Trophoblast cell (in vitro differentiated cells and primary cell): ENCODE measurements at regions not wholly inside any gene's neighbourhood (a gene's known extent, or its start where the extent isn't known, plus 50 kb on each side); places are given as distances from the start of the nearest gene placed in this dataset.

Source experiments
- DNase-seq, 2 donors: peaks; one replicate each; pipeline ENCODE4 v3.0.0-alpha.2; 2016
- H2AFZ ChIP-seq: 2 replicates; pipeline ENCODE4 v1.6.1; 2013; ENCODE audit warnings: low read length, moderate library complexity, mild to moderate bottlenecking; ENCODE audit not compliant: insufficient read depth, poor library complexity
- H2AK5ac ChIP-seq: 2 replicates; pipeline ENCODE4 v1.6.1; 2013; ENCODE audit warnings: mild to moderate bottlenecking, low read length
- H2BK120ac ChIP-seq: 2 replicates; pipeline ENCODE4 v1.6.1; 2013; ENCODE audit warnings: low read length, mild to moderate bottlenecking, moderate library complexity; ENCODE audit not compliant: insufficient read depth, poor library complexity
- H2BK12ac ChIP-seq: 2 replicates; pipeline ENCODE4 v1.6.1; 2013; ENCODE audit warnings: mild to moderate bottlenecking, low read length, moderate library complexity
- H2BK5ac ChIP-seq: 2 replicates; pipeline ENCODE4 v1.6.1; 2013; ENCODE audit warnings: low read length, low read depth, moderate library complexity, mild to moderate bottlenecking; ENCODE audit not compliant: poor library complexity
- H3K14ac ChIP-seq: 2 replicates; pipeline ENCODE4 v1.6.1; 2013; ENCODE audit warnings: mild to moderate bottlenecking, low read length
- H3K18ac ChIP-seq: 2 replicates; pipeline ENCODE4 v1.6.1; 2013; ENCODE audit warnings: mild to moderate bottlenecking, low read length
- H3K23ac ChIP-seq: 2 replicates; pipeline ENCODE4 v1.6.1; 2013; ENCODE audit warnings: low read length
- H3K27ac ChIP-seq: 2 replicates; pipeline ENCODE4 v1.5.1; 2013; ENCODE audit warnings: low read depth, mild to moderate bottlenecking, inconsistent platforms, low read length, moderate library complexity
- H3K27me3 ChIP-seq: 2 replicates; pipeline ENCODE4 v1.6.1; 2013; ENCODE audit warnings: inconsistent platforms, mild to moderate bottlenecking, low read length, moderate library complexity; ENCODE audit not compliant: insufficient read depth
- H3K36me3 ChIP-seq, 2 experiments: 1 replicate in 1 of 2; 2 replicates in 1 of 2; pipeline ENCODE4 v1.6.1; 2013; ENCODE audit warnings: low read length in 2 of 2, mild to moderate bottlenecking in 2 of 2, moderate library complexity in 1 of 2; ENCODE audit not compliant: insufficient read depth in 2 of 2, control insufficient read depth in 1 of 2
- H3K4ac ChIP-seq: 2 replicates; pipeline ENCODE4 v1.6.1; 2013; ENCODE audit warnings: low read depth, mild to moderate bottlenecking, low read length, moderate library complexity
- H3K4me1 ChIP-seq, 2 experiments: 1 replicate in 1 of 2; 2 replicates in 1 of 2; pipeline ENCODE4 v1.6.1; 2013; ENCODE audit warnings: low read length in 2 of 2, mild to moderate bottlenecking in 2 of 2, moderate library complexity in 1 of 2; ENCODE audit not compliant: insufficient read depth in 2 of 2, control insufficient read depth in 1 of 2
- H3K4me2 ChIP-seq: 2 replicates; pipeline ENCODE4 v1.6.1; 2013; ENCODE audit warnings: inconsistent platforms, mild to moderate bottlenecking, low read length, moderate library complexity
- H3K4me3 ChIP-seq: 2 replicates; pipeline ENCODE4 v1.5.1; 2013; ENCODE audit warnings: mild to moderate bottlenecking, low read depth, low read length, inconsistent platforms
- H3K79me1 ChIP-seq: one replicate; pipeline ENCODE4 v1.6.1; 2013; ENCODE audit warnings: low read length
- H3K79me2 ChIP-seq: 2 replicates; pipeline ENCODE4 v1.6.1; 2013; ENCODE audit warnings: low read length, mild to moderate bottlenecking; ENCODE audit not compliant: control insufficient read depth, insufficient read depth, poor library complexity
- H3K9ac ChIP-seq: 2 replicates; pipeline ENCODE4 v1.6.1; 2013; ENCODE audit warnings: mild to moderate bottlenecking, low read length
- H3K9me3 ChIP-seq: 2 replicates; pipeline ENCODE4 v1.6.1; 2013; ENCODE audit warnings: low read depth, mild to moderate bottlenecking, control low read depth, inconsistent platforms, low read length; ENCODE audit not compliant: insufficient read depth
- H4K12ac ChIP-seq: 2 replicates; pipeline ENCODE4 v1.6.1; 2013; ENCODE audit warnings: low read depth, mild to moderate bottlenecking, low read length, moderate library complexity
- H4K8ac ChIP-seq: 2 replicates; pipeline ENCODE4 v1.6.1; 2013; ENCODE audit warnings: low read depth, mild to moderate bottlenecking, low read length, moderate library complexity
- H4K91ac ChIP-seq: one replicate; pipeline ENCODE4 v1.6.1; 2013; ENCODE audit warnings: low read depth, mild to moderate bottlenecking, low read length, moderate library complexity
- WGBS: extraction: QIAGEN DNeasy Blood & Tissue Kit; methylation state at CpG from one replicate; pipeline ENCODE4 v1.1.7; 2013; ENCODE audit warnings: missing lambda C conversion rate; ENCODE audit not compliant: insufficient read length, insufficient coverage; ENCODE audit errors: extremely low coverage; 5-methylcytosine and 5-hydroxymethylcytosine counted together

DNA sequence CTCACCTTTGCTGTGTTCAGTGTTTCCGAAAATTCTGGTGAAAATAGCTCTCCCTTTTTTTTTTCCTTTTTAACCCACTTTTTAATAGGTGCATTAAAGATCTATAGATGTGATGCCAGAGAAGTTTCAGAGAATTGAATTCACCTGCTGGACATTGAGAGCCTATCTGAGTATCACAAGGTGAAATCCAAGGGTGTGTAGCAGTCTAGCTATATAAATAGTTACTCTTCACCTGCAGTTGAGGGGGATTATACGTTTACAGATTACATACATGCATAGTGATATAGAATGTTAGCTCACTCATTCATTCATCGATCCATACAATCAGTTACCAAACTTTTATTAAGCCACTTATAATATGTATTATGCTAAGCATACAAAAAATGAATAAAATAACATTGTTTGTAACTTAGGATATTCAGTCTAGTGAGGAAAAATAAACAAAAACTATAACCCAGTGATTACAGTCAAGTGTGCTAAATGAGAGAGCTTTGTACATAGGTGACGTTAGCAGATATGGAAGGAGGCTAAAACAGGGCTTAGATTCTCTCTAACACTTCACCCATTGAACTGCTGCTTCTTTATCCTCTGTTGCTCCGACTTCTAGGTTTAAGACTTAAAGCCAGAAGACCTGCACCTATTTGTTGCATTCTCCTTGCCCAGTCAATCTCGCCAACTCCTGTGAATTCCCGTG lies 769.0 kb downstream of the STIM2 start:
- Histone ChIP-seq H2BK12ac (no peak overlapping the region), H4K8ac (no peak overlapping the region), H3K4ac (no peak overlapping the region)

DNA sequence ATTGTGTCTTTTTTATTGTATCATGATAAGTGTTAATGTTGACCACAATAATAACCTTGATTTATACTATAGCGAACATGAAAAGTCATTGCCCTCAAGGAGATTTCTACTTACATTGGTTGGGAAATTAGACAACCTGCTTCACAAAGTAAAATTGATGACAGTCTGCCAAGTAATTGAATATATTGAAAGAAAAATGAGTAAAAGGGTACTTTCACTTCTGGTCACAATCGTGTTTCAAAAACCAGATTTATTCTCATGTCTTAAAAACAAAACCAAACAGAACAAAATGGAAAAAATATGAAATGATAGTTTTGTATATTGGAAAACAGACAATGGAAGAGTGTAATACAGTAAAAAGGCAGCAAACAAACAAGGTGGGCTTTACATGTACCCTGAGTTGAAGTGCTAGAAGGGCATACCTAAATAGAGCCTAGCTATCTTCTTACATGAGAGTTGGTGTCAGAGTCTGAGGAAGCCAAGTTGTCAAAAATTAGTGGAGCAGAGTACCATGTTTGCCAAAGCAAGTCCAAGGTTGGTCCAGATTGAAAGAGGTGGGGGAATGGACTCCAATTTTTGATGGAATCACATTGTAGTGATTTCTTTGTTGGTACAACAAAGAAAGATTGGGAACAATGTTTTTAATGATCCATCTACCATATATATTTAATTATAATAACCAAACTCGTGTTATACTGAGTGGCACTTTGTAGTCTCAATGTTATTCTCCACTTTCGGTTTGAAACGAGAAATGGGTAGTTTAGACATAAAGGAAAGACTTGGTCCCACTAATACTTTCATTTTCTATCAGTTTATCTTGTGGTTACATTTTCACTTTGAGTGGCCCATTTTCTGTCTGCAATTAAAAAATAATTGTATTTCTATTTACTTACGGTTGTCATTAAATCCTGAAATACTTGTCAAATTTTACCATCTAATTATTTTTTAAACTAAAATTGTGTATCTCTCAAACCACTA lies 775.6 kb downstream of the STIM2 start:
- Histone ChIP-seq H2AFZ (no peak overlapping the region), H3K4me1 (no peaks in the 10 kb centered on the region), H3K79me1 (no peaks in the 10 kb centered on the region), H3K4ac (no peak overlapping the region), H3K14ac (no peak overlapping the region), H2AK5ac (no peak overlapping the region), H2BK5ac (no peak overlapping the region), H2BK120ac (no peak overlapping the region), H3K36me3 (no peaks in the 10 kb centered on the region), H4K12ac (no peak overlapping the region), H3K27me3 (no peaks in the 10 kb centered on the region), H4K8ac (no peak overlapping the region), H3K79me2 (no peaks in the 10 kb centered on the region), H3K4me2 (no peak overlapping the region), H3K18ac (no peak overlapping the region), H3K9ac (no peak overlapping the region), H2BK12ac (no peak overlapping the region), H4K91ac (no peak overlapping the region), H3K4me3 (no peak overlapping the region), H3K27ac (no peak overlapping the region), H3K23ac (no peak overlapping the region), H3K9me3 (no peaks in the 10 kb centered on the region)
- WGBS: no CpG with 5 or more reads among the region's 6 CpGs
- DNase-seq: no peak

More for the DNA sequence above, 769.0 kb downstream of the STIM2 start:
- H3K36me3 ChIP-seq: no peaks in the 10 kb centered on the region
- no peak overlapping the region for H3K4me2 ChIP-seq
- H3K79me1 ChIP-seq: no peaks in the 10 kb centered on the region
- H2AK5ac ChIP-seq: no peak overlapping the region
- H3K23ac ChIP-seq: no peak overlapping the region
- H3K9me3 ChIP-seq: no peaks in the 10 kb centered on the region
- H2BK120ac ChIP-seq: no peak overlapping the region
- no CpG with 5 or more reads among the region's 7 CpGs for WGBS
- H3K4me1 ChIP-seq: no peaks in the 10 kb centered on the region
- no peak overlapping the region for H3K14ac ChIP-seq
- H3K9ac ChIP-seq: no peak overlapping the region
- DNase-seq: no peak
- no peaks in the 10 kb centered on the region for H3K79me2 ChIP-seq
- H3K27ac ChIP-seq: no peak overlapping the region
- no peak overlapping the region for H2AFZ ChIP-seq
- no peak overlapping the region for H3K18ac ChIP-seq
- no peak overlapping the region for H2BK5ac ChIP-seq
- H4K12ac ChIP-seq: no peak overlapping the region
- no peaks in the 10 kb centered on the region for H3K27me3 ChIP-seq
- no peak overlapping the region for H3K4me3 ChIP-seq
- H4K91ac ChIP-seq: no peak overlapping the region

DNA sequence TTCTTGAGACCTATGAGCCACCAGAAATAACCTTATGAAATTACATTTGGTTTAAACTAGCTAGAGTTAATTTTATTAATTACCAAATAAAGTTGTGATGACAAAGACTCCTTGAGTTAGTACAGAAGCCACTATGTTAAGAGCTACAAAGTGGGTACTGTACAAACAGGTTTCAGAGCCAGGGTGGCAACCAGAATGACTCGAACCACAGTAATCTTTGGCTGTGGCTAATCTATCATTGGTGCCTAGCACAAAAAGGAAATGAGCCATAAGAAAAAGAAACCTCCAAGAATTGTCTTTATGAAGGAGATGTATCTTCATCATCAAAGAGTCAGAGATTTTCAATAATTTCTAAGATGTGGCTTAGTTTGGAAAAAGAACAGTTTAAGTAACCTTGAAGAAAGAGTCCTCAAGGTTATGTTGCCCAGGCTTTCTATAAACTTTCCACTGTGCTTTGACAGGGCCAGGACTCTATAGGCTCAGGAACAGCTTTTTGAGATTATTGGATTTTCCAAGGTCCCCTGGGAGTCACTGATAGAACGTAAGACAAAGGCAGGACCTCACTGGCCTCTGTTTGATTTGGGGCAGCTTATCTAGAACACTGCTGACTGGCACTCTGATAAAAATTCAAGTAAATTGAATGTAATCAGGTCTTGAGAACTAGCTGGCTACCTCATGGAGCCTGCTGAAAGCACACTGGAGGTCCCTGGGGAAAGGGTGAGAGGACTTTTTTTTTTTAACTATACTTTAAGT lies 777.7 kb downstream of the STIM2 start:
- WGBS: no CpG with 5 or more reads among the region's 2 CpGs
- Histone ChIP-seq H3K4me3 (no peak overlapping the region), H2BK5ac (no peak overlapping the region), H3K4me2 (no peak overlapping the region), H3K18ac (no peak overlapping the region), H2AFZ (no peak overlapping the region), H4K91ac (no peak overlapping the region), H4K8ac (no peak overlapping the region), H3K27ac (no peak overlapping the region), H2AK5ac (no peak overlapping the region), H3K27me3 (no peaks in the 10 kb centered on the region), H2BK12ac (no peak overlapping the region), H3K4me1 (no peaks in the 10 kb centered on the region), H3K36me3 (no peaks in the 10 kb centered on the region), H2BK120ac (no peak overlapping the region), H3K79me1 (no peaks in the 10 kb centered on the region), H3K9me3 (no peaks in the 10 kb centered on the region), H3K79me2 (no peaks in the 10 kb centered on the region), H3K14ac (no peak overlapping the region), H3K23ac (no peak overlapping the region), H4K12ac (no peak overlapping the region), H3K9ac (no peak overlapping the region), H3K4ac (no peak overlapping the region)
- no peak for DNase-seq

DNA sequence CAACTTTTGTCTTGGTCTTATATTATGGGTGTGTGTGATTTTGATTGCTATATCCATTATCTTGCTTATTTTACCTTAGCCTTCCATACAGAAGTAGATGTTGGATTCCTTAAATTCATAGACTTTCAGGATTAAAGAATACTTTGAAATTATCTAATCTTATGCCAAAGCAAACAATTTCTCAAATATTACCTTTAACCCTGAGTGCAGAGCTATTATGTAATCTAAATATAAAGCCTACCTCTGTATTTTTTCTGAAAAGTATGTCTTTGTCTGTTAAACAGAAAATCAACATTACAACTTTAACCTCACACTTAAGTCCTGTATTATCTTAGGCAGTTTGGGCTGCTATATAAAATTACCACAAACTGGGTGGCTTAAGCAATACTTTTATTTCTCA lies 782.5 kb downstream of the STIM2 start:
- no peak overlapping the region for H3K14ac ChIP-seq

More for the DNA sequence above, 782.5 kb downstream of the STIM2 start:
- Histone ChIP-seq H3K27ac (no peak overlapping the region), H3K9me3 (no peaks in the 10 kb centered on the region), H3K4me2 (no peak overlapping the region), H2BK120ac (no peak overlapping the region), H4K91ac (no peak overlapping the region), H3K27me3 (no peaks in the 10 kb centered on the region), H4K12ac (no peak overlapping the region), H2AFZ (no peak overlapping the region), H3K36me3 (no peaks in the 10 kb centered on the region), H3K4me1 (no peaks in the 10 kb centered on the region), H3K79me2 (no peaks in the 10 kb centered on the region), H3K79me1 (no peaks in the 10 kb centered on the region), H2BK12ac (no peak overlapping the region), H2BK5ac (no peak overlapping the region), H3K9ac (no peak overlapping the region), H3K4me3 (no peak overlapping the region), H3K23ac (no peak overlapping the region), H3K4ac (no peak overlapping the region), H4K8ac (no peak overlapping the region), H2AK5ac (no peak overlapping the region), H3K18ac (no peak overlapping the region)
- no peak for DNase-seq
